ENCODE measurements at regions not wholly inside any gene's neighbourhood (a gene's known extent, or its start where the extent isn't known, plus 50 kb on each side); places are given as distances from the start of the nearest gene placed in this dataset.

GRCh38 chr5:41621420-41621819 is 111.0 kb upstream of the PLCXD3 start:
- in situ Hi-C loops (cut with MboI; ENCODE audit: low pct_ligation_motif_present in 1 of 4, low pct_unique_long_range_greater_than_20kb in 1 of 4, low sequenced_read_pairs in 3 of 4) = no loop called here
- WGBS, 2 donors (ENCODE audit: low coverage in 1 of 2) = 39 to 48% methylated on average over 2 of the region's 2 CpGs

DNA sequence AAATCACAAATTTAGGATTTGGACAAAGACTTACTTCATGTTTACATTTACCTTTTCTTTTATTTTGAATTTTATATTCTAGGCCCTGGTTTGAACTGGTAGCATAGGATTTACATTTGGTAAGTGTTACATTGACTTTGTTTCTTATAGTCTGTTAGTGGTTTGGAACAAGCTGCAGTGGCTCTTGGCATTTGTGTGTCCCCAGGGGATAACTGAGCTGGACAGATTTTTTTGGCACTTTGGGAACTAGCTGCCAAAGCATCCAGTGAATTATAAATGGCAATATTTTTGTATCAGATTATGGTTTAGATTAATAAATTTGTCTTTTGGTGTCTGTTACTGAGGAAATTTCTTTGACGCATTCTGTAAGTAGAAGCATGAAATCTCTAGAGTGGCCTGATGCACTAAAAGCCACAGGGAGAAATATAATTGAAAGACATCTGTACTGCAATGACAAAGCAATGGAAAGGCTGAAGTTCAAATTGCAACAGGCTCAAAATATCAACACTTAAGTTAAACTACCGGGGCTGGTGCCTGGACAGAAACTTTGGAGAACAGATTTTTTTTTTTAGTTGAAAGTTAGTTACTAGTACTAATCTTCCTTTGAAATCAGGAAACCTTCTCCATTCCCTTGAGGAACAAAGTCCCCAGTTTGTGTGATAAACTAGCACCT is 107.6 kb upstream of the PLCXD3 start:
- no peak overlapping the region for H3K27ac ChIP-seq
- no peaks in the 10 kb centered on the region for H3K4me1 ChIP-seq
- no peaks in the 10 kb centered on the region for H3K27me3 ChIP-seq
- WGBS, 2 donors (ENCODE audit: low coverage in 1 of 2) = 62 to 75% methylated on average over 2 of the region's 2 CpGs
- H3K9me3 ChIP-seq = no peaks in the 10 kb centered on the region
- in situ Hi-C loops (cut with MboI; ENCODE audit: low pct_ligation_motif_present in 1 of 4, low pct_unique_long_range_greater_than_20kb in 1 of 4, low sequenced_read_pairs in 3 of 4) = no loop called here
- TF ChIP-seq CTCF (IDR thresholded peaks at IDR 0.05) = no peak
- DNase-seq = no peak
- H3K4me3 ChIP-seq = no peak overlapping the region
- no peaks in the 10 kb centered on the region for H3K36me3 ChIP-seq
- intact Hi-C loops (cut with DNase I; ENCODE audit: low total_unique reads) = no loop called here

More at GRCh38 chr5:41621420-41621819, 111.0 kb upstream of the PLCXD3 start:
- Histone ChIP-seq H3K4me3 (no peak overlapping the region), H3K27me3 (no peaks in the 10 kb centered on the region), H3K36me3 (no peaks in the 10 kb centered on the region), H3K9me3 (no peaks in the 10 kb centered on the region), H3K27ac (no peak overlapping the region), H3K4me1 (no peaks in the 10 kb centered on the region)
- TF ChIP-seq POLR2AphosphoS5 (IDR thresholded peaks at IDR 0.05) (no peak), CTCF (IDR thresholded peaks at IDR 0.05) (no peak), EP300 (IDR thresholded peaks at IDR 0.05; ENCODE audit: low read depth) (no peak), POLR2A (IDR thresholded peaks at IDR 0.05) (no peak)
- no peak for DNase-seq
- intact Hi-C loops (cut with DNase I; ENCODE audit: low total_unique reads) = no loop called here

GRCh38 chr5:41610386-41610785 is 100.0 kb upstream of the PLCXD3 start:
- in situ Hi-C loops (cut with MboI; ENCODE audit: low pct_ligation_motif_present in 1 of 4, low pct_unique_long_range_greater_than_20kb in 1 of 4, low sequenced_read_pairs in 3 of 4) = no loop called here
- no peaks in the 10 kb centered on the region for H3K36me3 ChIP-seq

DNA sequence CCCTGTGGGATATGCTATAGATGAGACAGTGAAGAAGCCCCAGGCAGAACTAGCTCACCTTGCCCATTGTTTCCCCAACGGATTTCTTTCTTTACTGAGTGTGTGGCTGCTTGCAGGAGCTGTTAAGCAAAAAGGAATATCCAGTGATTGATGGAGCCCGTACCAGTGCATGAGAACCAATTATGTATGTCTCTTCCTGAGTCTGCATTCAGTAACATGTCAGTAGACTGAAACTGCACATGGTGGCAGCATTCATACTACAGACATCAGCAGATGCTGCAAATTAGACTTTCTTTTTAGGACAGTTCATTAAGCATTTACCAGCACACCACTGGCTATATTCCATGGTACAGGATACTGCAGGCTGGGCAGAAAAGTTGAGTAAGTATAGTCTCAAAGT is 90.3 kb upstream of the PLCXD3 start:
- no peak overlapping the region for H3K27ac ChIP-seq
- intact Hi-C loops (cut with DNase I; ENCODE audit: low total_unique reads) = no loop called here
- no peaks in the 10 kb centered on the region for H3K4me1 ChIP-seq
- WGBS, 2 donors (ENCODE audit: low coverage in 1 of 2) = 46 to 55% methylated on average over 2 of the region's 2 CpGs
- in situ Hi-C loops (cut with MboI; ENCODE audit: low pct_ligation_motif_present in 1 of 4, low pct_unique_long_range_greater_than_20kb in 1 of 4, low sequenced_read_pairs in 3 of 4) = no loop called here
- H3K36me3 ChIP-seq = no peaks in the 10 kb centered on the region
- no peak overlapping the region for H3K4me3 ChIP-seq
- TF ChIP-seq EP300 (IDR thresholded peaks at IDR 0.05; ENCODE audit: low read depth) = no peak
- TF ChIP-seq CTCF (IDR thresholded peaks at IDR 0.05) = no peak
- no peak for TF ChIP-seq POLR2AphosphoS5 (IDR thresholded peaks at IDR 0.05)
- H3K27me3 ChIP-seq = no peaks in the 10 kb centered on the region
- no peaks in the 10 kb centered on the region for H3K9me3 ChIP-seq
- no peak for DNase-seq

More at GRCh38 chr5:41610386-41610785, 100.0 kb upstream of the PLCXD3 start:
- 38 to 71% methylated on average over 1 of the region's 1 CpG for WGBS, 2 donors (ENCODE audit: low coverage in 1 of 2)
- no peaks in the 10 kb centered on the region for H3K27me3 ChIP-seq
- DNase-seq = no peak
- H3K4me3 ChIP-seq = no peak overlapping the region
- TF ChIP-seq EP300 (IDR thresholded peaks at IDR 0.05; ENCODE audit: low read depth) (no peak), CTCF (IDR thresholded peaks at IDR 0.05) (no peak), POLR2A (IDR thresholded peaks at IDR 0.05) (no peak), POLR2AphosphoS5 (IDR thresholded peaks at IDR 0.05) (no peak)
- no peaks in the 10 kb centered on the region for H3K4me1 ChIP-seq
- H3K9me3 ChIP-seq = no peaks in the 10 kb centered on the region
- intact Hi-C loops (cut with DNase I; ENCODE audit: low total_unique reads) = no loop called here
- H3K27ac ChIP-seq = no peak overlapping the region

Data from transverse colon (tissue), 4 donors.